HG03066 (cell line): ENCODE measurements at regions not wholly inside any gene's neighbourhood (a gene's known extent, or its start where the extent isn't known, plus 50 kb on each side); places are given as distances from the start of the nearest gene placed in this dataset.

Experiments
- ATAC-seq: cut with Tn5 transposase; IDR thresholded peaks from one replicate; pipeline ENCODE4 v1.9.1; 2021; ENCODE audit warnings: low read depth; ENCODE audit not compliant: unreplicated experiment

DNA sequence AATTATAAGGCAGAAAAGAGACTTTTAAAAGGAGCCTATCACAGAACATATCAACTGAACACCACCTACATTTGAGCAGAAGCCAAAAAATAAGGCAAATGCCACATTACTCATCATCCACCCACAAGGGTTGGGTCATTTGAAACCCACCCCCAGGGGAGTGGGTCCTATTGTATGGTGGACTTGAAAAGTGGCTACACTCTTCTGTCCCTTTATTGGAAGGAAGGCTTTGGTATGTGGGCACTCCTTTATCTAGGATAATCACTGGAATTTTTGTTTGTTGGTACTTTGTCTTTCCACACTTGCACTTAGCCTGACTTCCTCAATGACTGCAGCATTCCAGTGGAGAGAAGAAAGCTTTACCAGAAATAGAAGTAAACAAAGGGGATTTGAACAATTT, 157.2 kb upstream of the COL11A1 start:
- ATAC-seq = no peak

DNA sequence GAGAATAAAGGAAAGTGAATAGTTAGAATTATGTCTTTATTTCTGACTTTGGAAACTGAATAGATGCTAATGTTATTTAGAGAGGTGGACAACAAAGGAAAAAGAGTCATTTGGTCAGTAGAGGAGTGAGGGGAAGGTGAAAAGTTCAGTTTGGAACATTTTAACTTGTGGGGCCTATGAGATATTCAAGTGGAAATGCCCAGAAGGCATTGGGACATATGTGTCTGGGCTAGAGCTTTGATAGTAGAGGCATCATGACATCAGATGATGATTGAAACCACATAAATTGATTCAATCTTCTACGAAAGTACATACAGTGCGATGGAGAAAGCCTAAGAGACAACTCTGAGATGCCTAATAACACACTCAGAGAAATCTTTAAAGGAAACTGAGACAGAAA, 151.7 kb upstream of the COL11A1 start:
- no peak for ATAC-seq

DNA sequence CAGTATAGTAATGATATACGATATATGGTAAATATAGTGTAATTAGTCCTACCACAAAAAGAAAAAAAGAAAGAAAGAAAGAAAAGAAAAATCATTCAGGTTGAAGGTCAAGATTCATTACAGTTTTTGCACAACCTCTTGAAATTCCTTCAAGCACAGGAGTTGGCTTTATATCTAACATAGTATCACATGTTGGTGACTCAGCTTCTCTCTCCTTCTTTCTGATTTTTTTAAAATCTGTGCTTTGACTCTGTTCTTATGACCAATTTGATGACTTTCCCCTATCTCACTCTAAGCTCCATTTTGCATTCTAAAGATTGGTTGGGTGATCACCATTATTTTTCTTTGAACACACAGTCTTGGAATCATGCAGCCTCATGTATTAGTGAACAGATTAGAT, 148.2 kb upstream of the COL11A1 start:
- no peak for ATAC-seq

DNA sequence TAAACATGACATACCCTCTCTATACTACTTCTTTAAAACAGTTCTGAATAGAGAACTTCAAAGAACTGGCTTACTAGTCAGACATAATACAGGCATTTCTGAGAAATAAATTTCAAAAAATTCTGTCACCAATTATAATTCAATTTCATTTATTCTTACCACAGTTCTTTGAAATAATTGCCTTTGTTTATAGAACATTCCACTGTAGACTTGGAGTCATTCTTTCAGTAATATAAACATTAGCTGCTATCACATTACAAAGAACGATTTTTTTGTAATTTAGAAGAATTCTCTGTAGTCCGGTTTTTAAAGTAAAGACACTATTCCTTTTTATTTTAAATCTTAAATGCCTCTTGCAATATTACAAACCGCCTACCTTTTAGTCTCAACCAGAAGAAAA, 146.4 kb upstream of the COL11A1 start:
- no peak for ATAC-seq

DNA sequence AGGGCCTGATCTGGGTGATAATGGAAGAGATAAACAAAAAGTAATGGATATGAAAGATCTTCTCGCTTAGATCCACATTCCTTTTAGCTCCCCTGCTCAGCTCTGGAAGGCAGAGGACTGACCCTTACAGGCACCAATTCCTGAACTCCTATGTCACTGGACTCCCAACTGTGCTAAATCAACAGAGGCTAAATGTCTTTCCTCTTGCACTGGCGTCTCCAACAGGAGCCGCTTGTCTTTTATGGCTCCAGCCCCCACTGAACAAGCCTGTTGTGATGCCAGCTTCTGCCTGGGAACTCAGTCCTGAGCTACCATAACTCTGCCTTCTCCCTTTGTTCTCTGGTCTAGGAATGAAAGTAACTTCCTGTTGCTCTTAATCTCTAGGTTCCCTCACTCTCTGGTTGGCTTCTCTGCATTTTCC, 142.1 kb upstream of the COL11A1 start:
- no peak for ATAC-seq

DNA sequence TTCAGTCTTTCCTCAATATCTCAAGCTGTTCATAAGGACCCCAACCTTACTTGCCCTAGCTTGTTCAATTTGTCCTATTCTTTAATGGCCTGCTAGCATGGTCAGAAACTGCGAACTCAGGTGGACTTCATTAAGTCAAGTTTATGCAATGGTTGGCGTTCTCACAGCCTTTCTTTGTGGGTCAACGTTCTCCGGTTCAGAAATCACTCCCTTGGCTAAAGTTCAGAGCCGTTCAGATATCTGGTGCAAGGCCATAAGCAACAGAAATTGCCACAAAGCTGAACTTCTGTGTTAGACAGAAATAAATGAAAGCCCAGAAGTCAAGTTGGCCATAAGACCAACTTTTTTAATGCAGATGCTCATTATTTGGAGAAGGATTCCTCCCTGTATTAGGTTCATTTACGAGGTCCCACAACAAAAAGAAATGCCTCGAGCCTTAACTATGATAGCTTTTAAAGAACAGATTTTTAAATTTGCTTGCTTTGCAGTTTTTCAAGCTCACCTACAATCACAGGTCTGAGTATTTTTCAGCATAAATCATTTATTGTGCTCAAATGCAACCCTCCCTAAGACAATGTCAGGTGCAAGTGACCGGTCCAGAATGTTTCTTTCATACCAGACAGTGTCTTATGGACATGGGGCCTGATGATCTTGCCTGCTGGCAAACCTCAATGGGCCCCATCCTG, 140.2 kb upstream of the COL11A1 start:
- ATAC-seq = no peak

DNA sequence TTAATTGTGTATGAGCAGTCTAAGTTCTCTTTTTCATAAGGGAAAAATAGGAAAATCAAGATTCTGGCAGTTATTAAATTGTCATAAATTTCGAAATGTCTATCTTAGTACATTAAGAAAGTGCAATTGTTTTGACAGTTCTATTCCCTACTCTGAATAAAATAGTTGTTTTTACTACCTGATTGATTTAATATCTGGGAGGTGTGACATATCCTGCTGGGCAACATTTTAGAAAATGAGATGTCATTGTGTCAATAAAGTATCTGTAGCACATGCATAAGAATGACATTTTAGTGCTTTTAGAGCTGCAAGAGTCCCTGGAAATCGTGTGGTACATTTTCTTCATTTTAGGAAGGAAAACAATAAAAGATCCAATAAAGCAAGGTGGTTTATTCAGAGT, 139.2 kb upstream of the COL11A1 start:
- no peak for ATAC-seq

DNA sequence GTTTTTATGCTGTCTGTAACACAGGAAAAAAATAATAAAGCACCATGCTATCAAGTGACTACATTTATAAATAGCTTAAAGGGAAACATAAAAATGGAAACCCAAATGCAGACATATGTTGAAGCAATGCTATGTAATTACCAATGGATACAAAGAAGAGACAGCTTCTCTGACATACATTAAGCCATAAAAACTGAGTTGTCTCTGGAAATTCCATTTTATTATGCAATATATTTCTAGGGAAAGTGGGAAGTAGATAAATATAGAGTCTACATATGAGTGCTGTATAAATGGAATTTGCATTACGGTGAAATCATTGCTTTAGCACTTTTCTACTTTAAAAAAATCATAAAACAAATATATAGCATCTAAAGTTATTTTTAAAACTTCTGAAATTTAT, 135.2 kb upstream of the COL11A1 start:
- ATAC-seq = no peak

DNA sequence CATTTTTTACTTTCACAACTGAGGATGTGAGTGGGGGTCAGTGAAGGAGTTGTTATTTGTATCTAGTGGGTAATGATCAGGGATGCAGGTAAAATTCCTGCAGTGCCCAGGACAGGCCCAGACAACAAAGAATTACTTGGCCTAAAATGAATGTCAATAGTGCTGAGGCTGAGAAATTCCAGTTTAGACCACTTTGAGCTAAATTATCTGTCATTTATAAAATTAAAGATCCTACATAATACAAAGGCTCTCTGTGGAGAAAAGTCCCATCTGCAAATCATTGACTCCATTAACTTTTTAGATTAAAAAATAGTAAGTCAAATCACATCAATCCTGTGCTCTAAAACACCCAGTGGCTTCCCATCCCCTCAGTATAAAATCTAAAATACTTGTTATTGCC, 130.7 kb upstream of the COL11A1 start:
- ATAC-seq = no peak

DNA sequence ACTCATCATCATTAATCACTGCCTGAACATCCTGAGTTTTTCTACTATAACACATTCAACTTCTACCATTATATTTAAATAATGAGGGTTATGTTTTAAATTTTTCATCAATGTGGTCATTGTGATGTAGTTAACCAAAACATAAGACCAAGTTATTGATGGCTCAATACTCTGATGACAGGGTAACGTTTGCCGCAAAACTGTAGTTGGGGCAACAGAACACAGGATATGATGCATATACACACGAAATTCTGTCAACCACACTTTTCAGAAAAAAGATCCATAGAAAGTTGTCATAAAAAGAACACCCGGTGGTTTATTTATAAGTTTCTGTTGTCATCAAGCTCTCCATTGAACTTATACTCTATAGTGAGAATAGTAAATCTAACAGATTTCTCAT, 121.7 kb upstream of the COL11A1 start:
- no peak for ATAC-seq

DNA sequence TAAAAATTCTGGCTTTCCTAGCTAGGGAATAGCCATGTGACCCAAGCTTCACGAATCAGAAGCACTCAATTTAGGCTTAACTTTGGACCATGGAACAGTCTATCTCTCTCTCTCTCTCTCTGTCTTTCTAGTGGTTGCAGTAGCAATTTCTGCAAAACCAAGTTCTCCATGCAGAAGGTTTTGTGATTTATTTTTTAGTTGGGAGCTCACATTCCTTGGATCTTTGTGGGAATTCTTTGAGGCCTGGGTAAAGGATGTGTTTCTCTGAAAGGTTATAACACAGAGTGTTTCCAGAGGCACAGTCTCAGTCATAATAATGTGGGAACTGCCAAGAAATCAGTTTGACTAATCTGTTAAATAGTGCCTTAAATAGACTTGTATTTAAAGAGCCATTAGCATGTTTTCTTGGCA, 112.3 kb upstream of the COL11A1 start:
- ATAC-seq = no peak

DNA sequence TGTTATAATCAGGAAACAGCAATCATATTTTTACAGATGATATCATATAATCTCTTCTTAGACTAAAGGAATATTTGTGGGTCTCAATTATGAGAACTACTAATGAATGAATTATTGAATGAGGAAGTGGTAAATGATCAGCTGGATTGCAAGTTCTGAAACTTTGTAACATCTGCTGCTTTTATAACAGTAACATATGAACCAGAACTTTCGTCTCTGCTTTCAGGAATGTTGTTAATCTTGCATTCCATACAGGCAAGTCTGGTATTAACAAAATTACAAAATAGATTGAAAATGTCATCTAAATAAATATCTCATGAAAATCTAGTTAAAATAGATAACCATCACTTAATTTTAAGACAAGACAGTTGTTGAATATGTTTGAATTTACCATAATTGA, 110.5 kb upstream of the COL11A1 start:
- no peak for ATAC-seq

DNA sequence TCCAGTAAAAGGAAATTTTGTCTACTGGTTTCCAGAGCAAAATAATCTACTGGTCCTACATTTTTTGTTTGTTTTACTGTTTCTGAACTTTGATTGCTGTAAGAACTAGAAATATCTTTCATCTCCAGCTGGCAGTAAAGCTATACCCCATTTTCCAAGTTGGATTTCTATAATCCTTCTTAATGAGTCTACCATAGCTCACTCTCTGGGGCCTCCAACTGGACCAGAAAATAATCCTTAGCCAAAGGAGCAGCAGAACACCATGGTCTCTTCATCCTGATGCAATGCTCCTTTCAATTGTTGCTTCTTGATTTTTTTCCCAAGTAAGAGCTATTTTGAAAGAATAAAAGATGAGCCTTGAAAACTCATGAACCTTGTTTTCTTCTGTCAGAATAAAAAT, 110.0 kb upstream of the COL11A1 start:
- no peak for ATAC-seq

DNA sequence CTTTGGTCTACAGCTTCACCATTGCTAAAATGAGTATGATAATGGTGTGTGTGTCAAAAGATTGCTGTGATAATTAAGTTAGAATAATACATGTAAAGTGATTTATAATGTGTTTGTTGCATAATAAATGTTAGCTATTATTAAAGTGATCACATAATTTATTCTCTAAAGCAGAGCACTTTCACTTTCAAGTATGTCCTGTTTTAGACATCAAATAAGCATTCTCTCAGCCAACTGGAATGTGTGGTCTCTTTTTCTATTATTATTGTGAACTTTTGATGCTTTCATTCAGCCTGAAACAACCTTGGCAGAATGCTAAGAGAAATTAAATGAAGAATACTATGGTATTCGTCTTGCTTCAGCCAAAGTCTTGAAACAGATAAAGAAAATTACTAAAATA, 102.8 kb upstream of the COL11A1 start:
- ATAC-seq = no peak

DNA sequence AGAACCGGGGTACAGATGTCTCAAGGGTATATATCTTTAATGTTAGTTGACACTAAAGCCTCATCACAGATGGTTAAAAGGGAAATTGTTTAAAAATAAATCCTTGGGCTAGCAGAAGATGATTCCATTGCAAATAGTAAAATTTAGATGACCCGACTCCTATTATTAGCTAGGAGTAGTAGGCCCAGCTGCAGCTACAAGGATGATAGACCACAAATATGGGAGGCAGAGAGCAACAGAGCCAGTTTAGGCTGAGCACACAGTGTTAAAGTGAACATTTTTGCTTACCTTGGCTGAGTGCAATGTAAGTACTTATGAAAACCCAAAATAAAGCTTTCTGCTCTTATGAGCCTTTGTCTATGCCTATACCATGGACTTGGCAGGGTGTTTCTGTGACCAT, 100.5 kb upstream of the COL11A1 start:
- ATAC-seq = no peak

DNA sequence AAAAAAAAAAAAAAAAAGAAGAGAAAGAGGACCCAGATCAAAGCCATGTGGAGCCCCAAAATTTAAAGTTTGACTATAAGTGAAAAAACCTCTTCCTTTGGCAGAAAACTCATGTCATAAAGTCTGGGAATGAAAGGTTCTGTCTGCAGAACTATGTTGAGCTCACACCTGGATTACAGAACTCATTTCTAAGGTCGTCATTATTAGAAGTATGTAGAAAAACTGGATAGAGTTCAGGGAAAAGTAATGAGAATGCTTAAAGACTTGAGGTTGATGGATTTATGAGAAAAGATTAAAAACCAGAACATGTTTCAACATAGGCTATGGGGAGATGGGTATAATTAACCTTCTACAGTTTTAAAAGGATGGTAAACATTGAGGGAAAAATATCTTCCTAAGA, 90.7 kb upstream of the COL11A1 start:
- ATAC-seq = no peak

DNA sequence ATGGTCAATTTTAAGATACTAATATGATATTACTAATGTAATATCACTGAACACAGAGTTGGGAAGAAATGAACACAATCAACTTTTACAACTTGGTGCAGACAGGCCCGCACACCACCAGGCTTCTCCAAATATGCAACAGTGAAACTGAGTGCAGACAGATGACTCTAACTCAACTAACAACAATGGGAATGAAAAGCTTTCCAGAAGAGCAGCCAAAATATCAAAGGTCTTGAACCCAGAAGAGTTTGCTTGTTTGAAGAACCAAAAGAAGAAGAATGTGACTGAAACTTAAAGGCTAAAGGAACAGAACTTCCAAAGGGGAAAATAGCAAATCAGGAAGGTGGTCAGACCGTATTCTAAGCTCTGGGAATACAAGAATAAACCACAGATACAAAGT, 89.8 kb upstream of the COL11A1 start:
- ATAC-seq = no peak

DNA sequence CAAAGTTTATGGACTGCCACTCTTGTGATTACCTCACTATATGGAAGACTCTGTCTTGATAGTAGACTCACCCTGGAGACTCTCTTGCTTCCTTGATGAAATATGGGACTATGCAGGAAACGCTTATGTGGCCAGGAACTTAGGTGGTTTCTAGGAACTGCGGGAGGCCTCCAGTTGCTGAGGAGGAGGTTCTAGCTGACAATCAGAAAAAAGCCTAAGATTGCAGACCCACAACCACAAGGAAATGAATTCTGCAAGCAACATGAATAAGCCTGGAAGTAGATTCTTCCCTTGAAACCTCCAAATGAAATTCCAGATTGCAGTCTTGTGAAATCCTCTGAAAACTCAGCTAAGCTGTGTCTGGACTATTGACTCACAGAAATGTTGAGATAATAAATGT, 88.9 kb upstream of the COL11A1 start:
- no peak for ATAC-seq

DNA sequence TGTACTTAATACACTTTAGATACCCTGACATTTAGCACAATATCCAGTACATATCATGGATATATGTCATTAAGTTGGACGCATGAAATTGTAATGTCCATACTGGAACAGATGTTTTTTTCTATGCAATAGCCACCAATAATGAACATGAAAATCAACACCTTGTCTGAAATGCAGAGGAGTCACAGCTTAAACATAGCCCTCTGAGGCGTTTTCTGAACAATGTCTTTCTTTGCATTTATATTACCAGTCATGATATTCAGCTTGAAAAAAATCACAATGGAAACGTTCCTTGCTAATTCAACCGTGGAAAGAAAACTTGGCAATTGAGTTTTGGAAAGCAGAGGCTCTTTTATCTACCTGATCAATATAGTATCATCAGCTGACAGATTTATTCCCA, 86.7 kb upstream of the COL11A1 start:
- no peak for ATAC-seq

DNA sequence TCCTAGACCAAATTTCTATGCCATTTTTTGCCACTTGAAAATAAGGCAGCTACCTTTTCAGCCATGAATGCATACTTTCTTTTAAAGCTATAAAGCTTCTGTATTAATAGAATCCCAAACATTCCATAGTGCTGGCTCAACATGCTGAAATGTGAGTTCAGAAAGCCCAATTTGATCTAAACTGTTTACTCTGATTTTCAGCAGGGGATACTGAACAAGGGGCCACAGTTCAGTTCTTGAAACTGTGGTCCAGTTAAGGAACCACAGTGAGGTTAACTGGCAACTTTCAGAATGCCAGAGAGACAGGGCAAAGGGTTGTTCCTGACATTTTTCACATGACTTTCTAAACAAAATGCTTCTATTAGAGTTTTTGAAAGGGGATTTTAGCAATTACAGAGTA, 85.7 kb upstream of the COL11A1 start:
- ATAC-seq = no peak

DNA sequence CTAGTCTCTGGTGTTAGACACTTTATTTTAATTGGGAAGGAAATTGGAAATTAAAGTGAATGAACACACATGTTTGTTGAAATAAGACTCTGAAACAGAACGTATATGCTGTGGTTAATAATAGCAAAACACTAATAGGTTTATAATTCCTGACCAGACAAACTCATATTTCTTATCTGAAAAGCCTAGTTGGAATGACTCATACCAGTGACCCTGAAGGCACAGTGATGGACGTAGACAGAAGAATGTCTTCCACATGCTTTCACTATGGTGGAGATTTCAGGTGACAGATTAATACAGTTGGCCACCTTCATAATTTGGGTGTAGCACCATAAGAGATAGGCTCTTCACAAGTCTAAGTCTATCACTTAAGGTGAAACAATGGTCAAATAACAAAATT, 83.0 kb upstream of the COL11A1 start:
- ATAC-seq = no peak

DNA sequence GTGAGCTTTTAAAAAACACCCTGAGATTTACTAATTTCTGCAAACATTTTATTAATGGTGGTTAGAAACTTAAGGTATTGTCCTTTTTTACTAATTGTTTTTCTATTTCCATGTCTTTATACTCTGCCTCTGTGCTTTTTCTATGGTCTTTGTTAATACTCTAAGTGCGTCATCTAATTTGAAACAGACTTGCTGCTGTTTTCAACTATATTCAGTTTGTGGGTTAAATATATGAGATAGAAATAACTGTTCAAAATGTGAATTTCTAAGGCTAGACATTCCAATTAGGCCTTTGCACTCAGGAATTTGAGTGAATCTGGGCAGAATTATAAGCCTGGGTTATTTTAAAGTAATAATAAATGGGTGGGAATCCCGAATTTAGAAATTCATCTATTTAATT, 82.4 kb upstream of the COL11A1 start:
- no peak for ATAC-seq

DNA sequence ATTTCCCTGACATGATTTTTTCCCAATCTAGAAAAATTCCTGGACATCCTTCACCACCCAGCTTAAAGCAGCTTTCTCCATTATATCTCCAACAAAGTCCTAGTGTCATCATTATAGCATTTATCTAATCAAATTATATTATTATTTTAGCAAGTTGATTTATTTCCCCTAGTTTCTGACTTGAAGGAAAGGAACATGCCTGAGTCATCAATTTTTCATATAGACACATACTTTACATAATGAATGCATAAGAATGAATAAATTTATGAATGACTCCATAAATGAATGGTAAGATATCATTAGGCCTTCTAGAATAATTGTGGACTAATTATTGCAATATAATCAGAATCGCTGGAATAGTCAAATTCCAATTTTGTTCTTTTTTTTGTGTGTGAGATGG, 79.4 kb upstream of the COL11A1 start:
- no peak for ATAC-seq
